Loucy (cell line): ENCODE measurements at regions not wholly inside any gene's neighbourhood (a gene's known extent, or its start where the extent isn't known, plus 50 kb on each side); places are given as distances from the start of the nearest gene placed in this dataset.

Source experiments
- H2AFZ ChIP-seq: fragments of 200-600 bp; sonication (generic); 2 replicates; pipeline ENCODE4 v1.6.0; 2016; ENCODE audit warnings: antibody characterized with exemption, mild to moderate bottlenecking, low read length, moderate library complexity
- H3F3A ChIP-seq: fragments of 200-600 bp; 2 replicates; pipeline ENCODE4 v1.6.0; 2016; ENCODE audit warnings: antibody characterized with exemption, low read depth, mild to moderate bottlenecking
- H3K27me3 ChIP-seq: fragments of 200-600 bp; sonication (generic); 2 replicates; pipeline ENCODE4 v1.6.1; 2014; ENCODE audit warnings: low read length, mild to moderate bottlenecking; ENCODE audit not compliant: insufficient read depth, poor library complexity, severe bottlenecking
- H3K36me3 ChIP-seq: fragments of 200-600 bp; sonication (generic); 2 replicates; pipeline ENCODE4 v1.6.1; 2016; ENCODE audit warnings: low read length; ENCODE audit not compliant: insufficient read depth
- H3K4me1 ChIP-seq: fragments of 200-600 bp; sonication (generic); 2 replicates; pipeline ENCODE4 v1.5.1; 2014; ENCODE audit warnings: low read length, mild to moderate bottlenecking; ENCODE audit not compliant: insufficient read depth, poor library complexity, severe bottlenecking
- H3K4me2 ChIP-seq: fragments of 200-600 bp; sonication (generic); 2 replicates; pipeline ENCODE4 v1.6.0; 2014; ENCODE audit warnings: antibody characterized with exemption, low read length, low read depth, mild to moderate bottlenecking; ENCODE audit not compliant: poor library complexity, severe bottlenecking
- H3K4me3 ChIP-seq: fragments of 200-600 bp; sonication (generic); 2 replicates; pipeline ENCODE4 v1.5.1; 2014; ENCODE audit warnings: low read length, mild to moderate bottlenecking, mixed read lengths; ENCODE audit not compliant: poor library complexity, severe bottlenecking
- H3K79me2 ChIP-seq: fragments of 200-600 bp; sonication (generic); 2 replicates; pipeline ENCODE4 v1.6.1; 2014; ENCODE audit warnings: low read length; ENCODE audit not compliant: insufficient read depth
- H3K9ac ChIP-seq: fragments of 200-600 bp; sonication (generic); 2 replicates; pipeline ENCODE4 v1.6.0; 2014; ENCODE audit warnings: mild to moderate bottlenecking, low read depth, low read length, moderate library complexity; ENCODE audit not compliant: poor library complexity, severe bottlenecking
- H3K9me2 ChIP-seq: fragments of 200-600 bp; sonication (generic); replicated peaks from 2 replicates; pipeline ENCODE4 v1.6.1; 2016; ENCODE audit warnings: low read depth, low read length, mixed read lengths
- H3K9me3 ChIP-seq: fragments of 200-600 bp; sonication (generic); 2 replicates; pipeline ENCODE4 v1.6.1; 2014; ENCODE audit warnings: mild to moderate bottlenecking, antibody characterized with exemption, low read length, low read depth; ENCODE audit not compliant: insufficient read depth
- H4K20me1 ChIP-seq: fragments of 200-600 bp; sonication (generic); 2 replicates; pipeline ENCODE4 v1.6.0; 2014; ENCODE audit warnings: antibody characterized with exemption, low read length, mild to moderate bottlenecking; ENCODE audit not compliant: insufficient read depth, poor library complexity, severe bottlenecking
- CTCF ChIP-seq: fragments of 200-600 bp; sonication (generic); conservative IDR thresholded peaks from 2 replicates; pipeline ENCODE4 v1.5.1; 2014; ENCODE audit warnings: mild to moderate bottlenecking, antibody characterized with exemption, low read length
- EZH2phosphoT487 ChIP-seq: fragments of 200-600 bp; IDR thresholded peaks from 2 replicates; pipeline ENCODE4 v1.6.1; 2018; ENCODE audit warnings: antibody characterized with exemption, mild to moderate bottlenecking, moderate library complexity, borderline replicate concordance

GRCh38 chr2:226548732-226549131 is 250.9 kb downstream of the IRS1 start:
- H2AFZ ChIP-seq, result no peak overlapping the region
- TF ChIP-seq CTCF (no peak), EZH2phosphoT487 (no peak)

GRCh38 chr2:226544596-226545210 is 254.9 kb downstream of the IRS1 start:
- no peaks in the 10 kb centered on the region for H3F3A ChIP-seq
- no peaks in the 10 kb centered on the region for H3K79me2 ChIP-seq
- H3K27me3 ChIP-seq, result no peaks in the 10 kb centered on the region
- H2AFZ ChIP-seq, result no peak overlapping the region
- H3K36me3 ChIP-seq, result no peaks in the 10 kb centered on the region
- H4K20me1 ChIP-seq, result no peaks in the 10 kb centered on the region
- no peaks in the 10 kb centered on the region for H3K9me3 ChIP-seq
- no peak for TF ChIP-seq CTCF
- no peak for TF ChIP-seq EZH2phosphoT487
- H3K4me3 ChIP-seq, result no peak overlapping the region
- no peak overlapping the region for H3K4me2 ChIP-seq
- H3K4me1 ChIP-seq, result no peaks in the 10 kb centered on the region
- H3K9ac ChIP-seq, result no peak overlapping the region
- no peaks in the 10 kb centered on the region for H3K9me2 ChIP-seq

More at GRCh38 chr2:226548732-226549131, 250.9 kb downstream of the IRS1 start:
- H4K20me1 ChIP-seq, result no peaks in the 10 kb centered on the region
- H3K4me1 ChIP-seq, result no peaks in the 10 kb centered on the region
- H3K4me2 ChIP-seq, result no peak overlapping the region
- H3F3A ChIP-seq, result no peaks in the 10 kb centered on the region
- H3K27me3 ChIP-seq, result no peaks in the 10 kb centered on the region
- H3K9me3 ChIP-seq, result no peaks in the 10 kb centered on the region
- H3K4me3 ChIP-seq, result no peak overlapping the region
- H3K36me3 ChIP-seq, result no peaks in the 10 kb centered on the region
- H3K9ac ChIP-seq, result no peak overlapping the region
- no peaks in the 10 kb centered on the region for H3K79me2 ChIP-seq
- H3K9me2 ChIP-seq, result no peaks in the 10 kb centered on the region

- H3K9me2 ChIP-seq, result no peaks in the 10 kb centered on the region
- H3K4me2 ChIP-seq, result no peak overlapping the region
- TF ChIP-seq CTCF (no peak), EZH2phosphoT487 (no peak)
- no peaks in the 10 kb centered on the region for H4K20me1 ChIP-seq
- H3K27me3 ChIP-seq, result no peaks in the 10 kb centered on the region
- H3K9ac ChIP-seq, result no peak overlapping the region
- no peak overlapping the region for H3K4me3 ChIP-seq
- no peaks in the 10 kb centered on the region for H3F3A ChIP-seq
- H3K9me3 ChIP-seq, result no peaks in the 10 kb centered on the region
- H3K36me3 ChIP-seq, result no peaks in the 10 kb centered on the region
- H3K79me2 ChIP-seq, result no peaks in the 10 kb centered on the region
- no peaks in the 10 kb centered on the region for H3K4me1 ChIP-seq
- no peak overlapping the region for H2AFZ ChIP-seq
Measured at GRCh38 chr2:226540204-226540994, 259.2 kb downstream of the IRS1 start.
